GM18511 (cell line): ENCODE measurements at regions not wholly inside any gene's neighbourhood (a gene's known extent, or its start where the extent isn't known, plus 50 kb on each side); places are given as distances from the start of the nearest gene placed in this dataset.

Experiments
- ATAC-seq: cut with Tn5 transposase; IDR thresholded peaks from one replicate; pipeline ENCODE4 v1.9.1; 2021; ENCODE audit warnings: mild to moderate bottlenecking, moderate library complexity; ENCODE audit not compliant: unreplicated experiment

- ATAC-seq: no peak
Observed at GRCh38 chr16:48487287-48487686, 102.1 kb upstream of the SIAH1 start.

DNA sequence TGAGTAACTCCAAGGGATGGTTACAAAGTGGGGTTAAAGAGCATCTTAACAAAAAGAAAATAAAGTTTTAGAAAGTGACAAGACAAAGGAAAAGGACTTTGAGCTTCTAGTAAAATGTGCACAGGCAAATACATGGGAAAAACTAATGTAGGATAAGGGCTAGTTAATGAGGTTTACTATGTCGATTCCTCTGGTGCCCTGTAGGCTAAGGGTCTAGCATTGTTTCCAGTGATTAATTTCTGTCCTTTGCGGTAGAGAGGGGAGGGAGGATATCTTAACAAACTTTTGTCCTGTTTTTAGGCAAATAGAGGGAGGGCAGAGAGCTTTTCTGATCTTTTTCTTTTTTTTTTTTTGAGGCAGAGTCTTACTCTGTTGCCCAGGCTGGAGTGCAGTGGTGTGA, 96.6 kb upstream of the SIAH1 start:
- ATAC-seq: no peak

DNA sequence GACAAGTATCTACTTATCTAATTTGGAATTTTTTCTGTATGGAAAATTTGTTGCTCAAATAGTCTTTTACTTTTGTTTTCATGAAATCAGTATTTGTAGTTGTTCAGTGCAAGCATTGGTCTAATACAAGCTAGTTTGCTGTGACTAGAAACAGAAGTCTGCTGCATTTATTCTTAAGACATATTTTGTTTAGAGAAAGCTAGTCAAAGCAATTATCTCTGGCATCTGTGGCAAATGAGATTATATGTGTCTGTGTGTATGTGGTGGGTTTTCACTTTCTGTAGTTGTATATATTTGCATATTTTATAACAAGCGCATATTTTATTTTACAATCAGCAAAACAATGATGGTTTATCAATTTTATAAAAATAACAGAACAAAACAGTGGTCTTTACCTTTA, 96.0 kb upstream of the SIAH1 start:
- no peak for ATAC-seq

- ATAC-seq: no peak
Observed at GRCh38 chr16:48479955-48480354, 94.7 kb upstream of the SIAH1 start.

- ATAC-seq: no peak
Observed at GRCh38 chr16:48479329-48479728, 94.1 kb upstream of the SIAH1 start.

- no peak for ATAC-seq
Observed at GRCh38 chr16:48478393-48478792, 93.2 kb upstream of the SIAH1 start.

GRCh38 chr16:48471435-48471834, 86.2 kb upstream of the SIAH1 start:
- no peak for ATAC-seq

DNA sequence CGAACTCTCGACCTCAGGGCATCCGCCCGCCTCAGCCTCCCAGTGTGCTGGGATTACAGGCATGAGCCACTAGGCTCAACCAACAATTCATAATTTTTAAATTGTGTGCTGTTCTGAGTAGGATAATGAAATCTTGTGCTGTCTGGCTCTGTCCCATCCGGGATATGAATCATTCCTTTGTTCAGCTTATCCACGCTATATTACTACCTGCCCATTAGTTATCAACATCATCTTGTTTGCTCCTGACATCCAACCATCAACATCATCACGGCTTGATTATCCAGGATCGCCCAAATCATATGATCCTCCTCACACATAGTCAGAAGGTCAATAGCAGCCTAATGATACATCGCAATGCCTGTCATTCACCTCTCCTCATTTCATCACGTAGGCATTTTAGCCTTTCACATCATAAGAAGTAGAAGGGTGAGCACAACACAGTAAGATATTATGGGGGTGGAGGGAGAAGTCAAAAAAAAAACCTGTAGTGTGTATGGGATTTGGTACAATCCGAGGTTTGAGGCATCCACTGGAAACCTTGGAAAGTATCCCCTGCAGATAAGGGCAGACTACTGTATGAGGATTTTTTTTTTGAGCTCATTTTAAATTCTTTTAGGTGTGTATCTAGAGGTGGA, 77.0 kb upstream of the SIAH1 start:
- ATAC-seq: no peak

DNA sequence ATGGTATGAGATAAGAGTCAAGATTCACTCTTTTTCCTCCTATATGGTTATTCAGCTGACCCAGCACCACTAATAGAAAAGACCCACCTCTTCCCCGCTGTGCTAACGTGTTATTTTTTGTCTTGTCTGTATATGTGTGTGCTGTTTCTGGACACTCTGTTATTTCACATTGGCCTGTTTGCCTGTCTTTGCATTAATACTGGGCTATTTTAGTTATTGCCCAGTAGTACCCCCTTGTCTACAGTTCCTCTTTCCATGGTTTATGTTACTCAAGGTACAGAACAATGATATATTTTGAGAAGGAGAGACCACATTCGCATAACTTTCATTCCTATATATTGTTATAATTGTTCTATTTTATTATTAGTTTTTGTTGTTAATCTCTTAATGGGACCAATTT, 74.0 kb upstream of the SIAH1 start:
- peak; percentile 41 for ATAC-seq

- ATAC-seq: no peak
Observed at GRCh38 chr16:48454051-48454450, 68.8 kb upstream of the SIAH1 start.

GRCh38 chr16:48452991-48453760, 68.0 kb upstream of the SIAH1 start:
- no peak for ATAC-seq

- ATAC-seq: no peak
Observed at GRCh38 chr16:48451323-48451722, 66.1 kb upstream of the SIAH1 start.

DNA sequence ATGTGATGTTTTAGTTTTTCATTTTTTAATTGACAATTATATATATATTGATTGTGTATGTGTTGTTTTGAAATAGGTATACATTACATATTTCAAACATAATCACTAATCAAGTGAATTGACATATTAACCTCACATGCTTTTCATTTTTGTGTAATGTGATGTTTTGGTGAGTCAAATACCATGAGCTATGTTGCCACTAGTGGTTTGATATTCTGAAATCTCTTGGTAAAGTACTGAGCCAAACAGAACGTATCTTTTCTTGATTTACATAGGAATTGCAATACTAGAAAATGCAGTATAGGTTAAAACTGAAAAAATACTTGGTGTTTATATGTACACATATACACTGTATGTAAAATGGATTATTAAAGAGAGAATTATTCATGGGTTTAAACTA, 65.2 kb upstream of the SIAH1 start:
- ATAC-seq: no peak

DNA sequence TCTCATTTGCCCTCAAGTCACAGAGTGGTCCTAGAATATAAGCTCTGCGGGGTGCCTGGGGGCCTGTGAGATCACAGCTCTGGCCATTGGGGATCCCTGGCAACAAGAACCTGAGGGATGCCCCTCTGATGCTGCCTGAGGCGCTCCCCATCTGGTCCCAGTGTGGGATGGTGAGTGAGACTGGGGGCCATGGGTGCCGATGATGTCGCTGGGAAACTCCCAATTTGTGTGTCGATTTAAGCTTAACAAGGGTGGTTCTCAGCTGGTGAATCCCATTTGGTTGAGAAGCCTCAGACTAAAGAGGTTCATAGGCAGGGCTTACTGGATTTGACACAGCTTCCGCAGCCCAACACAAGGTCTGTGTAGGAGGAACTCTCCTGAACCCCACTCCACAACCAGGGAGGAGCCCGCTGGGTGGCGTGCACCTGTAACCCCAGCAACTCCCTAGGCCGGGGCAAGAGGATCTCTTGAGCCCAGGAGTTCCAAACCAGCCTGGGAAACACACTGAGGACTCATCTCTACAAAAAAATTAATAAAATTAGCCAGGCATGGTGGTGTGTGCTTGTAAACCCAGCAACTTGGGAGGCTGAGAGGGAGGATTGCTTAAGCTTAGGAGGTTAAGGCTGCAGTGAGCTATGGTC, 63.7 kb upstream of the SIAH1 start:
- ATAC-seq: no peak

DNA sequence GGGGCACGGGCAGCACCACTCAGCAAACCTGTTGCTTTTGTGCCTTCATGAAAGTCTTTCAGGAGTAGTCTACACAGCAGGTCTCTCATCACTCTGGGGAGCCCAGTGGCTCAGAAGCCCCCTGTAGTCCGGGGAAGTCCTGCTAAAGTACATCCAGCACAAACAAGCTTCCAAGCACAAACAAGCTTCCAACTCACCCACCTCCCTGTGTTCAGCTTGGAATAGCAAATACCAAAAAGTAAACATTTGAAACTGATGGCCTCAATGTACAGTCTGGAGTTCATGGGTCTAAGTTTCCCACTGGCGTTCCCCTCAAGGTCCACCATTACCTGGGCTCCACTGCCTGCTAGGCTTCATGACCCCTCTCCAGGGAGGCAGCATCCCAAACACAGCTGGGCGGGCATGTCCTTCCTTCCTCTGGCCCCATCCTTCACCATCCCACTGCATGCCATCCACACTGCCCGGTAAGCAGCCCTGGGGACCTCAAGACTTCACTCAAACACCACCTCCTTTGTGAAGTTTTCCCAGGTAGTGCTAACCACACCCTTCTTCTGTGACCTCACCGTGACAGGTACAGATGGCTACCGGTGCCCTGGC, 62.8 kb upstream of the SIAH1 start:
- no peak for ATAC-seq

GRCh38 chr16:48447428-48447827, 62.2 kb upstream of the SIAH1 start:
- no peak for ATAC-seq

- no peak for ATAC-seq
Observed at GRCh38 chr16:48446534-48446920, 61.3 kb upstream of the SIAH1 start.

DNA sequence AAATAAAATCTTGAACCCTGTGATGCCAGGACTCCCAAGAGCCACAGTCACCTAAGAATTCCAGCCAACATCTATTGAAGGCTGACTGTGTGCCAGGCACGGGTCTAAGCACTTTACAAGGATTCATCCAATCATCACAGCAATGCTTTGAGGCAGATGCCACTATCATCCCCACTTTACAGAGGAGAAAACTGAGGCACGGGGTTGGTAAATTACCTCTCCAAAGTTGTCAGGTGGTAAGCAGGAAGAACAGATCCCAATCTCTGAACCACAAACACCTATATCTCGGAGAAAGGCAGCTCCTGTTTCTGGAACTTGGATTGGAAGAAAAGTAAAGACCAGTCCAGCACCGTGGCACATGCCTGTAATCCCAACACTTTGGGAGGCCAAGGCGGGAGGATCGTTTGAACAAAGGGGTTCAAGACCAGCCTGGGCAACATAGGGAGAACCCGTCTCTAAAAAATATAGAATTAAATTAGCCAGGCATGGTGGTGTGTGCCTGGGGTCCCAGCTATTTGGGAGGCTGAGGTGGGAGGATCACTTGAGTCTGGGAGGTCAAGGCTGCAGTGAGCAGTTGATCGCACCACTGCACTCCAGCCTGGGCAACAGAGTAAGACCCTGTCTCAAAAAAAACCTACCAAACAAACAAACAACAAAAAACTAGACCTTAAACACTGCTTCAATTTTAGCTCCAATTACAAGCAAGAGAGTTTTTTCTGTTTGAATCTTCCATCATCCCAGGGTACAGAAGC, 60.7 kb upstream of the SIAH1 start:
- ATAC-seq: no peak

GRCh38 chr16:48444574-48444973, 59.4 kb upstream of the SIAH1 start:
- ATAC-seq: no peak

GRCh38 chr16:48442379-48442778, 57.2 kb upstream of the SIAH1 start:
- ATAC-seq: no peak

DNA sequence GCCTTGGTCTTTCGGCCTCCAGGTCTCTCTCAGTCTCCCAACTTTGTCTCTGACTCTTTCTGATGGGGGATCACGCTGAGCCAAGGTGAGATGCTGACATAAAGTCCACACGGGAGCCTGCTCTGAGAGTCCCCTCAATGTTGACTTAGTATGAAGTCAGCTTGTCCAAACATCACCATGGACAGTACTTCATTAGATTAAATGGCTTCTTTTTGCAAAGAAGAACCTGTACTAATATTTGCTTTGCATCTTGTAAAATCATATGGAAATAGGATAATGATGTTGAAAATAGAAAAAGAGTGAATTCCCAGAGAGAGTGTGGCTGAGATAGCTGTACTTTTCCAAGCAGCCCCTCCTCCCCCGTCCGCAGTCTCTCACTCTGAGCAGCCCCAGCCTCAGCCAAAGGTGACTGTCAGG, 56.7 kb upstream of the SIAH1 start:
- ATAC-seq: no peak
